Coronary artery (tissue), 2 donors: ENCODE measurements at regions not wholly inside any gene's neighbourhood (a gene's known extent, or its start where the extent isn't known, plus 50 kb on each side); places are given as distances from the start of the nearest gene placed in this dataset.
"Not testable (repeated sequence)": the region's sequence is repeated elsewhere in the genome, so short reads cannot be mapped to it uniquely, and the experiment has no call there.

Experiments used
- DNase-seq: peaks from one replicate; pipeline ENCODE4 v3.0.0-alpha.2; 2017; ENCODE audit warnings: low spot score
- H3K27ac ChIP-seq, 2 donors: fragments of 200-600 bp; sonication (generic); one replicate each; pipeline ENCODE4 v1.5.1; 2016 to 2019
- H3K4me3 ChIP-seq: fragments of 200-600 bp; sonication (generic); 2 replicates; pipeline ENCODE4 v1.5.1; 2016; ENCODE audit warnings: mild to moderate bottlenecking, moderate library complexity
- TF ChIP-seq, protein P1 (sequence below): fragments of 200-600 bp; sonication (generic); IDR thresholded peaks from one replicate; pipeline ENCODE4 v1.5.1; 2019; ENCODE audit warnings: antibody characterized with exemption

GRCh38 chr6:153309651-153310050 lies 178.6 kb upstream of the RGS17 start:
- TF ChIP-seq, protein P1, sequence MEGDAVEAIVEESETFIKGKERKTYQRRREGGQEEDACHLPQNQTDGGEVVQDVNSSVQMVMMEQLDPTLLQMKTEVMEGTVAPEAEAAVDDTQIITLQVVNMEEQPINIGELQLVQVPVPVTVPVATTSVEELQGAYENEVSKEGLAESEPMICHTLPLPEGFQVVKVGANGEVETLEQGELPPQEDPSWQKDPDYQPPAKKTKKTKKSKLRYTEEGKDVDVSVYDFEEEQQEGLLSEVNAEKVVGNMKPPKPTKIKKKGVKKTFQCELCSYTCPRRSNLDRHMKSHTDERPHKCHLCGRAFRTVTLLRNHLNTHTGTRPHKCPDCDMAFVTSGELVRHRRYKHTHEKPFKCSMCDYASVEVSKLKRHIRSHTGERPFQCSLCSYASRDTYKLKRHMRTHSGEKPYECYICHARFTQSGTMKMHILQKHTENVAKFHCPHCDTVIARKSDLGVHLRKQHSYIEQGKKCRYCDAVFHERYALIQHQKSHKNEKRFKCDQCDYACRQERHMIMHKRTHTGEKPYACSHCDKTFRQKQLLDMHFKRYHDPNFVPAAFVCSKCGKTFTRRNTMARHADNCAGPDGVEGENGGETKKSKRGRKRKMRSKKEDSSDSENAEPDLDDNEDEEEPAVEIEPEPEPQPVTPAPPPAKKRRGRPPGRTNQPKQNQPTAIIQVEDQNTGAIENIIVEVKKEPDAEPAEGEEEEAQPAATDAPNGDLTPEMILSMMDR = no peak
- Histone ChIP-seq H3K4me3 (no peak overlapping the region), H3K27ac (no peak overlapping the region)
- DNase-seq = no peak

- H3K4me3 ChIP-seq = no peak overlapping the region
- no peak overlapping the region for H3K27ac ChIP-seq
- DNase-seq = no peak
- TF ChIP-seq, protein P1 = no peak
These were observed 171.1 kb upstream of the RGS17 start for GRCh38 chr6:153302133-153302532.

DNA sequence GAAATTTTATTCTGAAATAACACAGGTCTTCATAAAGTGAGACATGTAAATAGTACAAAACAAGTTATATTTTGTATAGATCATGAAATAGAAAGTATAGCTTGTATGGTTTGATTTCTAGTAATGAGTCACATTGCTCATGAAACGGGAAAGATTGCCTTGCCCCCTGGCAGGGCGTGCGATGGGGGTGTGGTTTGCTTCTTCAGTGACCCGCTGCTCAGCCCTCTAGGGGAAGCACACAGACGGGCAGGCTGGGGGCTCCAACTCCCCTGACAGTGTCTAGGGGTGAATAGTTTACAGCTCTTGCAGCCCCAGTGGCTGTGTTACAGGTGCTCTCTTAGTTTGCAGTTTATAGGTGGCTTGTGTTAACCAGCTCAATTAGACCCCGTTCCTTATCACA lies 170.5 kb upstream of the RGS17 start:
- Histone ChIP-seq H3K27ac (no peak overlapping the region), H3K4me3 (no peak overlapping the region)
- no peak for DNase-seq
- TF ChIP-seq, protein P1 = no peak

- H3K27ac ChIP-seq, DNase-seq: not testable (repeated sequence)
These were observed 151.4 kb upstream of the RGS17 start for GRCh38 chr6:153282456-153282855.

DNA sequence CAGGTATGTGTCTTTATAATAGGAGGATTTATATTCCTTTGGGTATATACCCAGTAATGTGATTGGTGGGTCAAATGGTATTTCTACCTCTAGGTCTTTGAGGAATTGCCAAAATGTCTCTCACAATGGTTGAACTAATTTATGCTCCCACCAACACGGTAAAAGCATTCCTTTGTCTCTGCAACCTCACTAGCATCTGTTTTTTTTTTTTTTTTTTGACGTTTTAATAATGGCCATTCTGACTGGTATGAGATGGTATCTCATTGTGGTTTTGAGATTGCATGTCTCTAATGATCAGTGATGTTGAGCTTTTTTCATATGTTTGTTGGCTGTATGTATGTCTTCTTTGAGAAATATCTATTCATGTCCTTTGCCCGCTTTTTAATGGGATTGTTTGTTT lies 144.9 kb upstream of the RGS17 start:
- DNase-seq = no peak
- Histone ChIP-seq H3K27ac (no peak overlapping the region), H3K4me3 (no peak overlapping the region)
- TF ChIP-seq, protein P1 = no peak

More at GRCh38 chr6:153282456-153282855, 151.4 kb upstream of the RGS17 start:
- not testable (repeated sequence) for H3K4me3 ChIP-seq

DNA sequence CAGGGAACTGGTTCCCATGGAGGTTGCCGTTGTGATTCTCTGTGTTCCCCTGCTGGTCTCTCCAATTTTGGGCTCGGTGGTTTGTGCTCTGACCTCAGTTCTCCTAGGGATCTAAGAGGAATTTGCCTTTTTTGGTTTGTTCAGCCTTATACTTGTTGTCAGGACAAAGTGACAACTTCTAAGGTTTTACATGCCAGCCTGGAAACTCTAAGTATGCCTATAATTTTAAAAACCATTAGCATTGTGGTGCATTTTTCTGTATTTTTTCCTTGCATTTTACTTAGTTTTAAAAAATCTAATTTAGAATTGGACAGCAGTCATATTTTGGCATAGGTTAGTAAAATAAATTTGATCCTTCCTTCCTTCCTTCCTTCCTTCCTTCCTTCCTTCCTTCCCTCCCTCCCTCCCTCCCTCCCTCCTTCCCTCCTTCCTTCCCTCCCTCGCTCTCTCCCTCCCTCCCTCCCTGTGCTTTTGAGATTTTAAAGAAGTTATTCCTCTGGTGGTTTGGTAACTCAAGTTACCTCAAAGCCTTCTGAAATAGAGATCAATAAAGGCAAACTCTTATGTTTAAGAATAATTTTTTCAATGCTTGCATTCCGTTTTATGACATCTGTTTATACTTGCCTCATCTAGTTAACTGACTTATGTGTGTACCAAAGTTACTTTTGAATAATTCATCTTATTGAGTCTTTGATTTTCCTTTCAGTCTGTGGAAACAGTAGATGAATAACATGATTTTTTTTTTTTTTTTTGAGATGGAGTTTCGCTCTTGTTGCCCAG lies 141.3 kb upstream of the RGS17 start:
- no peak for DNase-seq
- TF ChIP-seq, protein P1 = no peak
- Histone ChIP-seq H3K4me3 (no peak overlapping the region), H3K27ac (no peak overlapping the region)

GRCh38 chr6:153263489-153263888 lies 132.4 kb upstream of the RGS17 start:
- Histone ChIP-seq H3K27ac (no peak overlapping the region), H3K4me3 (no peak overlapping the region)
- no peak for DNase-seq
- TF ChIP-seq, protein P1 = no peak
